ENCODE measurements at regions not wholly inside any gene's neighbourhood (a gene's known extent, or its start where the extent isn't known, plus 50 kb on each side); places are given as distances from the start of the nearest gene placed in this dataset.

GRCh38 chr21:43347461-43348169 lies 79.3 kb downstream of the SIK1 start:
- H3K4me3 Mint-ChIP-seq: no peak overlapping the region
- no peak for ATAC-seq

GRCh38 chr21:43346551-43346950 lies 80.4 kb downstream of the SIK1 start:
- no peaks in the 10 kb centered on the region for H3K27me3 Mint-ChIP-seq

More at GRCh38 chr21:43347461-43348169, 79.3 kb downstream of the SIK1 start:
- DNase-seq: no peak
- intact Hi-C loops (cut with DNase I, micrococcal nuclease): loop anchor here in 1 of 2 experiments (5.0 kb wide), 1 partner anchor 45 kb away; no protein-coding TSS in a partner anchor
- CTCF ChIA-PET: interaction anchor here (1.5 kb wide), 1 partner anchor 12 kb away, joined by 3 read pairs; no protein-coding TSS in a partner anchor
- Mint-ChIP-seq H3K27me3 (no peaks in the 10 kb centered on the region), H3K4me1 (peaks cover 6% of the 10 kb centered on the region), H3K36me3 (ENCODE audit: low read depth) (no peaks in the 10 kb centered on the region), H3K9me3 (ENCODE audit: low read depth) (no peaks in the 10 kb centered on the region), H3K27ac (no peak overlapping the region)
- POLR2A ChIA-PET: no interaction called here

GRCh38 chr21:43345746-43346409 lies 81.1 kb downstream of the SIK1 start:
- H3K27ac Mint-ChIP-seq: no peak overlapping the region
- CTCF ChIA-PET: no interaction called here

More at GRCh38 chr21:43346551-43346950, 80.4 kb downstream of the SIK1 start:
- no peak for DNase-seq
- Mint-ChIP-seq H3K27ac (no peak overlapping the region), H3K4me3 (no peak overlapping the region), H3K36me3 (ENCODE audit: low read depth) (no peaks in the 10 kb centered on the region), H3K4me1 (peaks cover 3% of the 10 kb centered on the region), H3K9me3 (ENCODE audit: low read depth) (no peaks in the 10 kb centered on the region)
- peak; percentile 14 for ATAC-seq
- ChIA-PET CTCF (interaction anchor here (1.5 kb wide), 1 partner anchor 13 kb away, joined by 3 read pairs; no protein-coding TSS in a partner anchor), POLR2A (no interaction called here)
- intact Hi-C loops (cut with DNase I, micrococcal nuclease): loop anchor here in 1 of 2 experiments (5.0 kb wide), 1 partner anchor 44 kb away; no protein-coding TSS in a partner anchor

GRCh38 chr21:43345046-43345745 lies 81.7 kb downstream of the SIK1 start:
- H3K4me3 Mint-ChIP-seq: no peak overlapping the region
- no peak overlapping the region for H3K27ac Mint-ChIP-seq
- no peaks in the 10 kb centered on the region for H3K27me3 Mint-ChIP-seq
- DNase-seq (no peak), ATAC-seq (no peak)
- ChIA-PET POLR2A (no interaction called here), CTCF (no interaction called here)
- H3K4me1 Mint-ChIP-seq: peaks cover 3% of the 10 kb centered on the region
- no peaks in the 10 kb centered on the region for H3K9me3 Mint-ChIP-seq (ENCODE audit: low read depth)
- intact Hi-C loops (cut with DNase I, micrococcal nuclease): loop anchor here in 1 of 2 experiments (5.0 kb wide), 1 partner anchor 43 kb away; no protein-coding TSS in a partner anchor
- no peaks in the 10 kb centered on the region for H3K36me3 Mint-ChIP-seq (ENCODE audit: low read depth)

More at GRCh38 chr21:43345746-43346409, 81.1 kb downstream of the SIK1 start:
- intact Hi-C loops (cut with DNase I, micrococcal nuclease): loop anchor here in 1 of 2 experiments (5.0 kb wide), 1 partner anchor 44 kb away; no protein-coding TSS in a partner anchor
- Mint-ChIP-seq H3K9me3 (ENCODE audit: low read depth) (no peaks in the 10 kb centered on the region), H3K4me1 (peaks cover 3% of the 10 kb centered on the region), H3K27me3 (no peaks in the 10 kb centered on the region), H3K36me3 (ENCODE audit: low read depth) (no peaks in the 10 kb centered on the region), H3K4me3 (no peak overlapping the region)
- DNase-seq (peak; percentile 73), ATAC-seq (peak; percentile 87)
- POLR2A ChIA-PET: no interaction called here

- DNase-seq: no peak
- intact Hi-C loops (cut with DNase I, micrococcal nuclease): no loop called here
Measured at GRCh38 chr21:43343992-43344886, 82.7 kb downstream of the SIK1 start.

GRCh38 chr21:43343095-43343991 lies 83.6 kb downstream of the SIK1 start:
- Mint-ChIP-seq H3K27ac (no peak overlapping the region), H3K36me3 (ENCODE audit: low read depth) (no peaks in the 10 kb centered on the region), H3K27me3 (no peaks in the 10 kb centered on the region), H3K9me3 (ENCODE audit: low read depth) (no peaks in the 10 kb centered on the region), H3K4me3 (no peak overlapping the region), H3K4me1 (peaks cover 3% of the 10 kb centered on the region)
- ChIA-PET CTCF (no interaction called here), POLR2A (no interaction called here)
- DNase-seq (no peak), ATAC-seq (no peak)
- intact Hi-C loops (cut with DNase I, micrococcal nuclease): no loop called here

More at GRCh38 chr21:43343992-43344886, 82.7 kb downstream of the SIK1 start:
- no peak overlapping the region for H3K27ac Mint-ChIP-seq
- ChIA-PET POLR2A (no interaction called here), CTCF (no interaction called here)
- no peaks in the 10 kb centered on the region for H3K9me3 Mint-ChIP-seq (ENCODE audit: low read depth)
- peaks cover 3% of the 10 kb centered on the region for H3K4me1 Mint-ChIP-seq
- no peaks in the 10 kb centered on the region for H3K27me3 Mint-ChIP-seq
- H3K36me3 Mint-ChIP-seq (ENCODE audit: low read depth): no peaks in the 10 kb centered on the region
- H3K4me3 Mint-ChIP-seq: no peak overlapping the region
- ATAC-seq: no peak

GRCh38 chr21:43342301-43342881 lies 84.5 kb downstream of the SIK1 start:
- Mint-ChIP-seq H3K4me3 (no peak overlapping the region), H3K4me1 (peaks cover 5% of the 10 kb centered on the region), H3K36me3 (ENCODE audit: low read depth) (no peaks in the 10 kb centered on the region), H3K9me3 (ENCODE audit: low read depth) (peaks cover 6% of the 10 kb centered on the region), H3K27me3 (no peaks in the 10 kb centered on the region), H3K27ac (no peak overlapping the region)
- ChIA-PET CTCF (no interaction called here), POLR2A (no interaction called here)
- intact Hi-C loops (cut with DNase I, micrococcal nuclease): no loop called here
- no peak for ATAC-seq
- no peak for DNase-seq

GRCh38 chr21:43341378-43342161 lies 85.4 kb downstream of the SIK1 start:
- H3K9me3 Mint-ChIP-seq (ENCODE audit: low read depth): peaks cover 12% of the 10 kb centered on the region
- H3K36me3 Mint-ChIP-seq (ENCODE audit: low read depth): no peaks in the 10 kb centered on the region
- ATAC-seq (no peak), DNase-seq (no peak)
- H3K4me3 Mint-ChIP-seq: no peak overlapping the region
- H3K4me1 Mint-ChIP-seq: peaks cover 5% of the 10 kb centered on the region
- CTCF ChIA-PET: interaction anchor here (1.2 kb wide), 1 partner anchor 21 kb away, joined by 4 read pairs; no protein-coding TSS in a partner anchor
- intact Hi-C loops (cut with DNase I, micrococcal nuclease): no loop called here
- no peaks in the 10 kb centered on the region for H3K27me3 Mint-ChIP-seq
- POLR2A ChIA-PET: no interaction called here
- no peak overlapping the region for H3K27ac Mint-ChIP-seq

GRCh38 chr21:43340491-43341377 lies 86.2 kb downstream of the SIK1 start:
- DNase-seq (no peak), ATAC-seq (no peak)
- Mint-ChIP-seq H3K4me1 (peaks cover 3% of the 10 kb centered on the region), H3K27ac (no peak overlapping the region), H3K4me3 (no peak overlapping the region), H3K36me3 (ENCODE audit: low read depth) (no peaks in the 10 kb centered on the region), H3K27me3 (no peaks in the 10 kb centered on the region), H3K9me3 (ENCODE audit: low read depth) (peaks cover 12% of the 10 kb centered on the region)
- ChIA-PET POLR2A (no interaction called here), CTCF (interaction anchor here (1.2 kb wide), 1 partner anchor 20 kb away, joined by 4 read pairs; no protein-coding TSS in a partner anchor)
- intact Hi-C loops (cut with DNase I, micrococcal nuclease): no loop called here
